Body of pancreas (tissue), 4 donors: ENCODE measurements at regions not wholly inside any gene's neighbourhood (a gene's known extent, or its start where the extent isn't known, plus 50 kb on each side); places are given as distances from the start of the nearest gene placed in this dataset.

Source experiments
- ATAC-seq: fragments of 150-250 bp; one replicate; pipeline ENCODE4 v1.9.1; 2016
- DNase-seq, 4 donors: peaks; one replicate each; pipeline ENCODE4 v3.0.0-alpha.2; 2019
- H3K27ac ChIP-seq, 4 donors: fragments of 200-600 bp; sonication (generic); 1 replicate in 3 of 4; 2 replicates in 1 of 4; pipeline versions ENCODE4 v1.5.1 to v1.6.1; 2016 to 2019; ENCODE audit warnings: mild to moderate bottlenecking in 1 of 4, mixed read lengths in 1 of 4, moderate library complexity in 1 of 4
- H3K27me3 ChIP-seq, 2 donors: fragments of 200-600 bp; sonication (generic); one replicate each; pipeline ENCODE4 v1.6.0; 2016; ENCODE audit warnings: mild to moderate bottlenecking in 1 of 2
- H3K36me3 ChIP-seq, 2 donors: fragments of 200-600 bp; sonication (generic); replicated peaks in 1 of 2; 2 replicates each; pipeline ENCODE4 v1.5.1; 2016; ENCODE audit warnings: low read depth in 2 of 2; ENCODE audit not compliant: insufficient read depth in 1 of 2
- H3K4me1 ChIP-seq: fragments of 200-600 bp; sonication (generic); one replicate; pipeline ENCODE4 v1.6.0; 2016
- H3K4me3 ChIP-seq, 2 donors: fragments of 200-600 bp; sonication (generic); 1 replicate in 1 of 2; 2 replicates in 1 of 2; pipeline ENCODE4 v1.5.1; 2016 to 2019
- H3K9me3 ChIP-seq, 3 donors: fragments of 200-600 bp; sonication (generic); 1 replicate in 2 of 3; 2 replicates in 1 of 3; pipeline ENCODE4 v1.5.1; 2016
- POLR2A ChIP-seq, 3 donors: fragments of 450-650 bp; IDR thresholded peaks; one replicate each; pipeline ENCODE4 v1.6.1; 2016; ENCODE audit warnings: antibody characterized with exemption in 3 of 3, mild to moderate bottlenecking in 2 of 3
- WGBS, 2 donors: methylation state at CpG; one replicate each; pipeline ENCODE4 v1.1.5; 2017; 5-methylcytosine and 5-hydroxymethylcytosine counted together
- intact Hi-C: fragments of 100-400 bp; cut with DNase I; formaldehyde crosslinking; loops from one replicate; pipeline ENCODE4 v1.15.1; 2023
- TF ChIP-seq, protein P1 (sequence below), 7 experiments: fragments of 450-650 bp in 4 of 7; fragments of 200-600 bp in 3 of 7; sonication (generic) in 3 of 7; IDR thresholded peaks; one replicate each; pipeline ENCODE4 v1.5.1; 2016 to 2019; ENCODE audit warnings: antibody characterized with exemption in 7 of 7

DNA sequence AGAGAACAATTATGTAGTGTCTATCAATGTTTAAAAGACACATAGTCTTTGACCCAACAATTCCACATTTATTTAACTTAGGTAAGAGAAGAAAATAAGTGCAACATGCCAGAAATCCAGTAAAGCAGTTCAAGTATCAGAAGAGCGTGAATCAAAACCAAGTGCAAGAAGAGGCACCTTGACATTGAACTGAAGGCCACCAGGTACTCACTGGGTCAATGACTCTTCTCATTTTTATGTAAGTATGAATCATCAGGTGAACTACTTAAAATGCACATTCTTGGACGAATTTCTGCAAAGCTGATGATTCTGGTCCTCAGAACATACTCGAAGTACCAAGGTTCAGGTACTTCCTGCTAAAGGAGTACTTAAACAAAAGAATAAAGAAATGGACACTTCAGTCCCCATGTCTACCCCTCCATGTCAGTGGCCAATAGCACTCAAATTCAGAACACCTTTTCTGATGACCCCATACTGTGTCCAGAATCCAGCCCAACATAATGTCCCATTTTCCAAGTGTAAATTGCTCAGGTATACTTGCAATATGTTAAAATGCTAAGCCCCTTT is 481.9 kb downstream of the GJA1 start:
- H3K4me3 ChIP-seq, result no peak overlapping the region
- 75 to 77% methylated on average over 3 of the region's 3 CpGs for WGBS, 2 donors
- DNase-seq (no peak), ATAC-seq (no peak)
- intact Hi-C loops, result no loop called here
- H3K9me3 ChIP-seq, result no peaks in the 10 kb centered on the region
- no peaks in the 10 kb centered on the region for H3K4me1 ChIP-seq
- H3K36me3 ChIP-seq, result no peaks in the 10 kb centered on the region
- TF ChIP-seq POLR2A (IDR thresholded peaks at IDR 0.05), result no peak
- TF ChIP-seq, protein P1, sequence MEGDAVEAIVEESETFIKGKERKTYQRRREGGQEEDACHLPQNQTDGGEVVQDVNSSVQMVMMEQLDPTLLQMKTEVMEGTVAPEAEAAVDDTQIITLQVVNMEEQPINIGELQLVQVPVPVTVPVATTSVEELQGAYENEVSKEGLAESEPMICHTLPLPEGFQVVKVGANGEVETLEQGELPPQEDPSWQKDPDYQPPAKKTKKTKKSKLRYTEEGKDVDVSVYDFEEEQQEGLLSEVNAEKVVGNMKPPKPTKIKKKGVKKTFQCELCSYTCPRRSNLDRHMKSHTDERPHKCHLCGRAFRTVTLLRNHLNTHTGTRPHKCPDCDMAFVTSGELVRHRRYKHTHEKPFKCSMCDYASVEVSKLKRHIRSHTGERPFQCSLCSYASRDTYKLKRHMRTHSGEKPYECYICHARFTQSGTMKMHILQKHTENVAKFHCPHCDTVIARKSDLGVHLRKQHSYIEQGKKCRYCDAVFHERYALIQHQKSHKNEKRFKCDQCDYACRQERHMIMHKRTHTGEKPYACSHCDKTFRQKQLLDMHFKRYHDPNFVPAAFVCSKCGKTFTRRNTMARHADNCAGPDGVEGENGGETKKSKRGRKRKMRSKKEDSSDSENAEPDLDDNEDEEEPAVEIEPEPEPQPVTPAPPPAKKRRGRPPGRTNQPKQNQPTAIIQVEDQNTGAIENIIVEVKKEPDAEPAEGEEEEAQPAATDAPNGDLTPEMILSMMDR (IDR thresholded peaks at IDR 0.05), result no peak
- H3K27me3 ChIP-seq, result no peaks in the 10 kb centered on the region
- H3K27ac ChIP-seq, result no peak overlapping the region

DNA sequence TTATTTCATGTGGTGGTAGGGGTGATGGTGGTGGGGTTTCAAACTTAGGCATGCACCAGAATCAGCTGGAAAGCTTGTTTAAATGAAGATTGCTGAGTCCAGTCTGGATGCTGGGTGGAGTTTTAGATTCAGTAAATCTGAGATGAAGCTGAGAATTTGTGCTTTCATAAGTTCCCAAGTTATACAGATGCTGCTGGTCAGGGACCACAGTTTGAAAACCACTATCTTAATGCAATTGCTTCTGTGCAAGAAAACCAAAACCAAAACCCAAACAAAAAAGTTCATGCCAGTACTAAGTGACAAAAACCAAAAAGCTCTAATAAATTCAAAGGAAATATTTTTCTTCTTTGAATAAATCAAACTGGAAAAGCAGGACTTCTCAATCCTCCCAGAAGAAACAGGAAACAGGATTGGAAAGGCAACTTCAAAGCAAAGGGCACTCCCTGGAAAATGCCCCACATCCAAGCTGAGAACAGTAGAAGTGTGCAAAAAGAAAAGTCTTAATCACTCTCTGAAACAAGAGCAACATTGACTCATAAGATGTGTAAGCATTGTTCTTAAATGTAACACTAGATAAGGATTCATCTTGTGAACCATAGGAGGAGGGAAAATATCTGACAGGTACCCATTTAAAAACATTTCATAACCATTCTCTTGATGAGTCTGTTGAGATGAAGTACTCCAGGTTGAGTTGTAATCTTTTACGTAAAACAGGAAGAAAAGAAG is 481.5 kb upstream of the HSF2 start:
- WGBS, 2 donors, result 80 to 86% methylated on average over 1 of the region's 1 CpG
- no peak for ATAC-seq
- intact Hi-C loops, result no loop called here
- Histone ChIP-seq H3K4me3 (no peak overlapping the region), H3K4me1 (no peaks in the 10 kb centered on the region), H3K27me3 (no peaks in the 10 kb centered on the region), H3K36me3 (no peaks in the 10 kb centered on the region), H3K27ac (no peak overlapping the region), H3K9me3 (no peaks in the 10 kb centered on the region)
- TF ChIP-seq, protein P1 (IDR thresholded peaks at IDR 0.05), result no peak
- TF ChIP-seq POLR2A (IDR thresholded peaks at IDR 0.05), result no peak
- no peak for DNase-seq

DNA sequence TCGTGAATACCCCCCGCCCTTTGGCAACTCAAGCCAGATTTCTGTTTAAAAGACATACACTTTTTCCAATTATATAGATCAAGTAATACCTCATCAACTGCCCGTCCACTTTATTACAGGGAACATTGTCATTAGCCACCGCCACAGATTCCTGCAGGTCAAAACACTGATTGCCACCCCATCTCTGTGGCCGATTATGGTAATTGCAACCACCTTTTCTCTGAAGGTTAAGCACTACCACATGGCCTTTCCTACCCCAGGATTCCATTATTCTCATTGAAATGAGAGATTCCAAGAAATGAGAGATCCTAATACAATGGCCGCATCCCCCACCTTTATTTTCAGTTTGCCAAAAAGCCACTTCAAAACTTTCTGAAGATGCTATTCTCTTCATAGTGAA is 478.8 kb upstream of the HSF2 start:
- Histone ChIP-seq H3K27me3 (no peaks in the 10 kb centered on the region), H3K36me3 (no peaks in the 10 kb centered on the region), H3K4me1 (no peaks in the 10 kb centered on the region), H3K4me3 (no peak overlapping the region), H3K27ac (no peak overlapping the region), H3K9me3 (no peaks in the 10 kb centered on the region)
- TF ChIP-seq, protein P1 (IDR thresholded peaks at IDR 0.05), result no peak
- TF ChIP-seq POLR2A (IDR thresholded peaks at IDR 0.05), result no peak
- intact Hi-C loops, result no loop called here
- WGBS, 2 donors, result 75 to 80% methylated on average over 6 of the region's 6 CpGs
- DNase-seq (no peak), ATAC-seq (no peak)

DNA sequence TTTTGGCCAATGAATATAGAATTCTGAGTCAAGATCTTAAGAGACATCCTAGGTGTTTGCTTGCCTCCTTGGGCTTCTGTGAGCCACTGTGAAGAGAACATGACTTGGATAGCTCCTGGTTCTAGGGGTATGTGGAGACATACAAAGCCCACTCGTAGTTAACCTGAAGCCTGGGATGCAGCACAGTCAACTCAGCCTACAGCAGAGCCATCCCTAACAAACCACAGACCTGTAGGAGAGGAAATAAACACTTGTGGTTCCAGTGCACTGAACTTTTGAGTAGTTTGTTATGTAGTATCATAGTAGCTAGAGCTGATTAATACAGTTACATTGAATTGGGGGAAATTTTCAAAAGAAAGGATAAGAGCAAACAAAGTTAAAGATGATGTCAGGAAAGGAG is 474.4 kb upstream of the HSF2 start:
- Histone ChIP-seq H3K36me3 (no peaks in the 10 kb centered on the region), H3K4me1 (no peaks in the 10 kb centered on the region), H3K9me3 (no peaks in the 10 kb centered on the region), H3K27me3 (no peaks in the 10 kb centered on the region), H3K27ac (no peak overlapping the region), H3K4me3 (no peak overlapping the region)
- no peak for TF ChIP-seq POLR2A (IDR thresholded peaks at IDR 0.05)
- TF ChIP-seq, protein P1 (IDR thresholded peaks at IDR 0.05), result no peak
- 50 to 53% methylated on average over 1 of the region's 1 CpG for WGBS, 2 donors
- no peak for ATAC-seq
- intact Hi-C loops, result no loop called here
- no peak for DNase-seq
